Naive thymus-derived CD4-positive, alpha-beta T cell (primary cell): ENCODE measurements at regions not wholly inside any gene's neighbourhood (a gene's known extent, or its start where the extent isn't known, plus 50 kb on each side); places are given as distances from the start of the nearest gene placed in this dataset.

ENCODE experiments used
- ATAC-seq: fragments of 150-1000 bp; cut with Tn5 transposase; 2 replicates; pipeline ENCODE4 v1.10.0; 2021; ENCODE audit warnings: mild to moderate bottlenecking, moderate library complexity
- CTCF ChIA-PET: fragments of 350-600 bp; sonication (Branson Sonifier 250); formaldehyde crosslinking; loops from one replicate; lab custom pipeline; 2021; ENCODE audit warnings: antibody characterized with exemption; lab: Charles Lee
- POLR2A ChIA-PET: fragments of 350-600 bp; sonication (Branson Sonifier 250); formaldehyde crosslinking; loops from one replicate; lab custom pipeline; 2021; ENCODE audit warnings: antibody characterized with exemption, inconsistent platforms; lab: Charles Lee
- DNase-seq, 9 donors: peaks; one replicate each; pipeline versions ENCODE4 v3.0.0 to v3.0.0-alpha.2; 2020 to 2022; ENCODE audit warnings: mixed read lengths in 1 of 9
- H3K27ac ChIP-seq: one replicate; pipeline ENCODE4 v1.7.0; 2013; ENCODE audit warnings: mild to moderate bottlenecking, low read depth, low read length, moderate library complexity
- H3K27me3 ChIP-seq, 2 donors: one replicate each; pipeline ENCODE4 v1.7.0; 2013; ENCODE audit warnings: low read length in 2 of 2, mild to moderate bottlenecking in 2 of 2, moderate library complexity in 2 of 2; ENCODE audit not compliant: control insufficient read depth in 2 of 2, insufficient read depth in 2 of 2
- H3K36me3 ChIP-seq, 3 experiments: 1 replicate in 2 of 3; 2 replicates in 1 of 3; pipeline ENCODE4 v1.7.0; 2013; ENCODE audit warnings: low read length in 3 of 3, mild to moderate bottlenecking in 3 of 3, moderate library complexity in 1 of 3; ENCODE audit not compliant: insufficient read depth in 3 of 3, control insufficient read depth in 2 of 3
- H3K4me1 ChIP-seq, 2 donors: one replicate each; pipeline ENCODE4 v1.7.0; 2013; ENCODE audit warnings: low read length in 2 of 2, mild to moderate bottlenecking in 2 of 2, moderate library complexity in 1 of 2; ENCODE audit not compliant: control insufficient read depth in 2 of 2, insufficient read depth in 2 of 2
- H3K4me3 ChIP-seq: 2 replicates; pipeline ENCODE4 v1.7.0; 2013; ENCODE audit warnings: mild to moderate bottlenecking, low read length
- H3K9me3 ChIP-seq, 3 experiments: 1 replicate in 2 of 3; 2 replicates in 1 of 3; pipeline ENCODE4 v1.7.0; 2013; ENCODE audit warnings: low read length in 3 of 3; ENCODE audit not compliant: control insufficient read depth in 2 of 3
- H3K27ac Mint-ChIP-seq, 9 donors: one replicate each; pipeline ENCODE4 v1.8.0; 2020 to 2022; ENCODE audit warnings: mixed read lengths in 9 of 9, mild to moderate bottlenecking in 8 of 9, moderate library complexity in 5 of 9, inconsistent platforms in 2 of 9
- H3K27me3 Mint-ChIP-seq, 5 donors: one replicate each; pipeline ENCODE4 v1.8.0; 2021 to 2022; ENCODE audit warnings: mixed read lengths in 5 of 5, mild to moderate bottlenecking in 1 of 5
- H3K36me3 Mint-ChIP-seq, 5 donors: one replicate each; pipeline ENCODE4 v1.8.0; 2020 to 2022; ENCODE audit warnings: mixed read lengths in 5 of 5, mild to moderate bottlenecking in 3 of 5, inconsistent platforms in 1 of 5
- H3K4me1 Mint-ChIP-seq, 7 donors: one replicate each; pipeline ENCODE4 v1.8.0; 2020 to 2022; ENCODE audit warnings: mixed read lengths in 7 of 7, mild to moderate bottlenecking in 3 of 7, inconsistent platforms in 1 of 7
- H3K4me3 Mint-ChIP-seq, 10 donors: one replicate each; pipeline ENCODE4 v1.8.0; 2020 to 2022; ENCODE audit warnings: mild to moderate bottlenecking in 10 of 10, mixed read lengths in 10 of 10, moderate library complexity in 6 of 10, inconsistent platforms in 2 of 10
- H3K9me3 Mint-ChIP-seq, 11 donors: one replicate each; pipeline ENCODE4 v1.8.0; 2020 to 2022; ENCODE audit warnings: mixed read lengths in 11 of 11, mild to moderate bottlenecking in 4 of 11, inconsistent platforms in 1 of 11, moderate library complexity in 1 of 11
- intact Hi-C, 2 donors: fragments of 100-400 bp; cut with micrococcal nuclease; formaldehyde crosslinking; loops; one replicate each; pipeline ENCODE4 v1.15.1; 2023

DNA sequence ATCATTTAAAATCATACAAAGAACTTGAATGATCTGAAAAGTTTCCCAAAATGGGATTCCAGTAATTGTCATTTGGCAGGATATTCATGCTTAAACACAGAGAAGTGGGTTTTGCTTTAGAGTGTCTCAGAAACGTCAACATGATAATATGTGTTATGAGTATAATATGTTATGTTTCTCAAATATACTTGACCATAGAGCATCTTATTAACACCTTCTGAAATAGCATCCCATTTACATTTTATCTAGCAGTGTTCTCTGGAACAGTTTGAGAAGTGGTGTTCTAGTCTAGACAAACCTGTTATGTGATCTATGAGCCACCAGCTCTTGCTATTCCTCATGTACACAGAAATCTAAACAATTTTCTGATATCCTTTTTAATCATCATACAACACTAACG is 588.8 kb upstream of the PBX1 start:
- ATAC-seq = no peak
- H3K9me3 ChIP-seq = no peaks in the 10 kb centered on the region
- H3K36me3 ChIP-seq = no peaks in the 10 kb centered on the region
- ChIA-PET POLR2A (no interaction called here), CTCF (no interaction called here)
- Mint-ChIP-seq H3K4me1 (no peaks in the 10 kb centered on the region), H3K27ac (no peak overlapping the region), H3K27me3 (peaks cover 0 to under 1% (median 0%) of the 10 kb centered on the region in 5 donors), H3K36me3 (no peaks in the 10 kb centered on the region), H3K9me3 (peaks cover 1 to 29% (median 8%) of the 10 kb centered on the region in 11 donors), H3K4me3 (no peak overlapping the region)
- no peak for DNase-seq
- intact Hi-C loops = no loop called here
- H3K27me3 ChIP-seq = no peaks in the 10 kb centered on the region
- H3K27ac ChIP-seq = no peak overlapping the region
- no peak overlapping the region for H3K4me3 ChIP-seq
- H3K4me1 ChIP-seq = no peaks in the 10 kb centered on the region

GRCh38 chr1:163970699-163971098 is 588.3 kb upstream of the PBX1 start:
- ATAC-seq (no peak), DNase-seq (no peak)
- Histone ChIP-seq H3K36me3 (no peaks in the 10 kb centered on the region), H3K4me3 (no peak overlapping the region), H3K27ac (no peak overlapping the region), H3K9me3 (peaks cover 0 to 4% (median 0%) of the 10 kb centered on the region in 3 experiments), H3K27me3 (no peaks in the 10 kb centered on the region), H3K4me1 (no peaks in the 10 kb centered on the region)
- intact Hi-C loops = no loop called here
- no peak overlapping the region for H3K4me3 Mint-ChIP-seq
- ChIA-PET POLR2A (no interaction called here), CTCF (no interaction called here)
- H3K27ac Mint-ChIP-seq = no peak overlapping the region
- H3K4me1 Mint-ChIP-seq = no peaks in the 10 kb centered on the region
- no peaks in the 10 kb centered on the region for H3K27me3 Mint-ChIP-seq
- H3K36me3 Mint-ChIP-seq = no peaks in the 10 kb centered on the region
- peaks cover under 1 to 29% (median 8%) of the 10 kb centered on the region in 11 donors for H3K9me3 Mint-ChIP-seq

GRCh38 chr1:163973586-163973985 is 585.4 kb upstream of the PBX1 start:
- ChIA-PET CTCF (no interaction called here), POLR2A (no interaction called here)
- H3K4me3 Mint-ChIP-seq = no peak overlapping the region
- H3K36me3 Mint-ChIP-seq = peaks cover 0 to 4% (median 0%) of the 10 kb centered on the region in 5 donors
- no peak for ATAC-seq
- DNase-seq = no peak
- H3K4me1 Mint-ChIP-seq = no peaks in the 10 kb centered on the region
- no peaks in the 10 kb centered on the region for H3K36me3 ChIP-seq
- no peak overlapping the region for H3K4me3 ChIP-seq
- H3K9me3 ChIP-seq = peaks cover 0 to 4% (median 0%) of the 10 kb centered on the region in 3 experiments
- H3K27ac ChIP-seq = no peak overlapping the region
- H3K27me3 Mint-ChIP-seq = no peaks in the 10 kb centered on the region
- H3K9me3 Mint-ChIP-seq = peaks cover 0 to 29% (median 13%) of the 10 kb centered on the region in 11 donors
- no peaks in the 10 kb centered on the region for H3K4me1 ChIP-seq
- H3K27ac Mint-ChIP-seq = no peak overlapping the region
- intact Hi-C loops = no loop called here
- H3K27me3 ChIP-seq = no peaks in the 10 kb centered on the region

- H3K4me3 Mint-ChIP-seq = no peak overlapping the region
- intact Hi-C loops = no loop called here
- Histone ChIP-seq H3K27me3 (no peaks in the 10 kb centered on the region), H3K9me3 (peaks cover 0 to 4% (median 0%) of the 10 kb centered on the region in 3 experiments), H3K27ac (no peak overlapping the region), H3K4me1 (no peaks in the 10 kb centered on the region), H3K36me3 (no peaks in the 10 kb centered on the region), H3K4me3 (no peak overlapping the region)
- peaks cover 0 to 4% (median 0%) of the 10 kb centered on the region in 5 donors for H3K36me3 Mint-ChIP-seq
- H3K27me3 Mint-ChIP-seq = no peaks in the 10 kb centered on the region
- CTCF ChIA-PET = no interaction called here
- DNase-seq = no peak
- H3K4me1 Mint-ChIP-seq = no peaks in the 10 kb centered on the region
- POLR2A ChIA-PET = no interaction called here
- H3K27ac Mint-ChIP-seq = no peak overlapping the region
- no peak for ATAC-seq
- peaks cover 0 to 28% (median 13%) of the 10 kb centered on the region in 11 donors for H3K9me3 Mint-ChIP-seq
Measured at GRCh38 chr1:163974120-163974519, 584.9 kb upstream of the PBX1 start.

DNA sequence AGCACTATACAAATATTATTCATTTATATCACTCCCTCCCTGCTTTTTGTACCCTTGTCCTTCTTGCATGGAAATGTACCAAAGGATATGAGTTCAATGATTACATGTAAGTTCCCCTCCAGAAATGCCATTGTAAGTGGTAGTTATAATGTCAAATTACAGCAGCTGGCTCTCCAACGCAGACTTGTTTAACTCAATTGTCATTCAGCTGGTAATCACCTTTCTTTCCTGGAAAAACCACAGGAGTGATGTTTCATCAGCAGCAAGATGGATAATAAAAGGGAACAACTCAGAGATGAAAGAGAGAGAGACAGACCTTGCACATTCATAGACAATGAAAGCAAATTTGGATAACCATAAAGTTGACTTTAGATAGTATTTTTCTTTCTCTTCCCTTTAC is 578.6 kb upstream of the PBX1 start:
- ATAC-seq = no peak
- Mint-ChIP-seq H3K4me1 (no peaks in the 10 kb centered on the region), H3K27me3 (no peaks in the 10 kb centered on the region), H3K4me3 (no peak overlapping the region), H3K27ac (no peak overlapping the region), H3K9me3 (peaks cover 2 to 39% (median 12%) of the 10 kb centered on the region in 11 donors), H3K36me3 (peaks cover 0 to 4% (median 0%) of the 10 kb centered on the region in 5 donors)
- Histone ChIP-seq H3K4me3 (no peak overlapping the region), H3K27ac (no peak overlapping the region), H3K36me3 (no peaks in the 10 kb centered on the region), H3K9me3 (peaks cover 0 to 3% (median 0%) of the 10 kb centered on the region in 3 experiments), H3K27me3 (no peaks in the 10 kb centered on the region), H3K4me1 (no peaks in the 10 kb centered on the region)
- CTCF ChIA-PET = no interaction called here
- POLR2A ChIA-PET = no interaction called here
- no peak for DNase-seq
- intact Hi-C loops = loop anchor here in 1 of 2 donors (10.0 kb wide), 1 partner anchor 56 kb away; no protein-coding TSS in a partner anchor

DNA sequence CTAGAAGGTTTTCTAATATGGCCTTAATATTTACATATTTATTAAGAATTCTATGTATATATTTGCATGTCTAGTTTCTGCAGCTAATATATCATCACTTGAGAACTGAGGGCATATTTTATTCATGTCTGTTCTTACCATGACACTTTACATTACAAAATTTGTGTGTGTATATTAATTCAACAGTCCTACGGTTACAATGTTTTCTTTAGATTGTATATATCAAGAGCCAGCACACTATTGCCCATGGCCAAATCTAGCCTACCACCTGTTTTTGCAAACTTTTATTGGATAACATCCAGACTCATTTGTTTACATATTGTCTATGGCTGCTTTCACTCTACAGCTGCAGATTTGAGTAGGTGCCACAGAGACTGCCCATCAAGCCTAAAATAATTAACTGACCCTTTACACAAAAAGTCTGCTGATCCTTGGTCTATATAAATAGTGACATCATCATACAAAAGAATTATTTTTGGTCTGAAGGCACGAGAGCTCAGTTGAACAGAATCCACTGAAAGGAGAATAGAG is 577.4 kb upstream of the PBX1 start:
- no peak overlapping the region for H3K27ac ChIP-seq
- ChIA-PET POLR2A (no interaction called here), CTCF (no interaction called here)
- DNase-seq (no peak), ATAC-seq (no peak)
- Mint-ChIP-seq H3K4me1 (no peaks in the 10 kb centered on the region), H3K27ac (no peak overlapping the region), H3K4me3 (no peak overlapping the region), H3K9me3 (peaks cover 2 to 33% (median 10%) of the 10 kb centered on the region in 11 donors), H3K36me3 (peaks cover 0 to 4% (median 0%) of the 10 kb centered on the region in 5 donors), H3K27me3 (no peaks in the 10 kb centered on the region)
- H3K4me3 ChIP-seq = no peak overlapping the region
- no peaks in the 10 kb centered on the region for H3K4me1 ChIP-seq
- H3K36me3 ChIP-seq = no peaks in the 10 kb centered on the region
- no peaks in the 10 kb centered on the region for H3K9me3 ChIP-seq
- H3K27me3 ChIP-seq = no peaks in the 10 kb centered on the region
- intact Hi-C loops = loop anchor here in 1 of 2 donors (10.0 kb wide), 1 partner anchor 57 kb away; no protein-coding TSS in a partner anchor

GRCh38 chr1:163983097-163983496 is 575.9 kb upstream of the PBX1 start:
- Mint-ChIP-seq H3K27me3 (no peaks in the 10 kb centered on the region), H3K4me3 (no peak overlapping the region), H3K4me1 (no peaks in the 10 kb centered on the region), H3K9me3 (peaks cover 2 to 25% (median 6%) of the 10 kb centered on the region in 11 donors), H3K27ac (no peak overlapping the region), H3K36me3 (no peaks in the 10 kb centered on the region)
- ChIA-PET CTCF (no interaction called here), POLR2A (no interaction called here)
- Histone ChIP-seq H3K36me3 (no peaks in the 10 kb centered on the region), H3K27ac (no peak overlapping the region), H3K4me3 (no peak overlapping the region), H3K27me3 (no peaks in the 10 kb centered on the region), H3K9me3 (no peaks in the 10 kb centered on the region), H3K4me1 (no peaks in the 10 kb centered on the region)
- no peak for ATAC-seq
- no peak for DNase-seq
- intact Hi-C loops = loop anchor here in 1 of 2 donors (10.0 kb wide), 1 partner anchor 58 kb away; no protein-coding TSS in a partner anchor
